Lung (tissue), 11 donors: ENCODE measurements at regions not wholly inside any gene's neighbourhood (a gene's known extent, or its start where the extent isn't known, plus 50 kb on each side); places are given as distances from the start of the nearest gene placed in this dataset.

Experiments
- ATAC-seq: fragments of 200-7000 bp; cut with Tn5 transposase; one replicate; pipeline ENCODE4 v1.9.1; 2020; ENCODE audit warnings: moderate number of reproducible peaks; ENCODE audit not compliant: insufficient read depth, low FRiP score
- DNase-seq, 3 donors: peaks; one replicate each; pipeline ENCODE4 v3.0.0-alpha.2; 2013 to 2017
- H3K27ac ChIP-seq, 2 donors: one replicate each; pipeline ENCODE4 v1.5.1; 2013; ENCODE audit warnings: mild to moderate bottlenecking in 2 of 2, moderate library complexity in 2 of 2, control low read depth in 1 of 2, inconsistent platforms in 1 of 2, low read depth in 1 of 2, low read length in 1 of 2
- H3K27me3 ChIP-seq, 3 donors: one replicate each; pipeline ENCODE4 v1.5.1; 2013; ENCODE audit warnings: low read length in 2 of 3; ENCODE audit not compliant: control insufficient read depth in 3 of 3, insufficient read depth in 3 of 3
- H3K36me3 ChIP-seq, 4 donors: one replicate each; pipeline ENCODE4 v1.5.1; 2013; ENCODE audit warnings: low read length in 4 of 4, mild to moderate bottlenecking in 1 of 4, moderate library complexity in 1 of 4; ENCODE audit not compliant: control insufficient read depth in 4 of 4, insufficient read depth in 4 of 4
- H3K4me1 ChIP-seq, 5 donors: one replicate each; pipeline ENCODE4 v1.5.1; 2013; ENCODE audit warnings: low read length in 5 of 5, mild to moderate bottlenecking in 2 of 5, moderate library complexity in 1 of 5; ENCODE audit not compliant: control insufficient read depth in 5 of 5, insufficient read depth in 5 of 5
- H3K4me3 ChIP-seq: one replicate; pipeline ENCODE4 v1.5.1; 2013; ENCODE audit warnings: mild to moderate bottlenecking, control low read depth, moderate library complexity
- H3K9ac ChIP-seq, 2 donors: one replicate each; pipeline ENCODE4 v1.5.1; 2013; ENCODE audit warnings: low read length in 2 of 2, control low read depth in 1 of 2; ENCODE audit not compliant: insufficient read depth in 1 of 2
- H3K9me3 ChIP-seq, 4 donors: one replicate each; pipeline ENCODE4 v1.5.1; 2013; ENCODE audit warnings: low read length in 3 of 4, mild to moderate bottlenecking in 1 of 4, moderate library complexity in 1 of 4; ENCODE audit not compliant: control insufficient read depth in 4 of 4, insufficient read depth in 3 of 4
- WGBS, 2 donors: extraction: QIAGEN DNeasy Blood & Tissue Kit; methylation state at CpG; one replicate each; pipeline ENCODE4 v1.1.7; 2013; 5-methylcytosine and 5-hydroxymethylcytosine counted together
- TF ChIP-seq, protein P1 (sequence below): IDR thresholded peaks from 2 replicates; pipeline ENCODE4 v1.5.1; 2012; ENCODE audit warnings: mild to moderate bottlenecking; ENCODE audit errors: control extremely low read depth, extremely low read depth
- donor health status: control.
- donor health status: control.
- donor health status: Bipolar disorder and iron deficiency.
- donor health status: healthy.
- donor health status: DM: yes; HTN: yes; CAD: no.

- ATAC-seq, result no peak
Measured at GRCh38 chr2:144020047-144020446, 499.9 kb downstream of the ZEB2 start.

GRCh38 chr2:144015655-144016245, 504.2 kb downstream of the ZEB2 start:
- TF ChIP-seq, protein P1, sequence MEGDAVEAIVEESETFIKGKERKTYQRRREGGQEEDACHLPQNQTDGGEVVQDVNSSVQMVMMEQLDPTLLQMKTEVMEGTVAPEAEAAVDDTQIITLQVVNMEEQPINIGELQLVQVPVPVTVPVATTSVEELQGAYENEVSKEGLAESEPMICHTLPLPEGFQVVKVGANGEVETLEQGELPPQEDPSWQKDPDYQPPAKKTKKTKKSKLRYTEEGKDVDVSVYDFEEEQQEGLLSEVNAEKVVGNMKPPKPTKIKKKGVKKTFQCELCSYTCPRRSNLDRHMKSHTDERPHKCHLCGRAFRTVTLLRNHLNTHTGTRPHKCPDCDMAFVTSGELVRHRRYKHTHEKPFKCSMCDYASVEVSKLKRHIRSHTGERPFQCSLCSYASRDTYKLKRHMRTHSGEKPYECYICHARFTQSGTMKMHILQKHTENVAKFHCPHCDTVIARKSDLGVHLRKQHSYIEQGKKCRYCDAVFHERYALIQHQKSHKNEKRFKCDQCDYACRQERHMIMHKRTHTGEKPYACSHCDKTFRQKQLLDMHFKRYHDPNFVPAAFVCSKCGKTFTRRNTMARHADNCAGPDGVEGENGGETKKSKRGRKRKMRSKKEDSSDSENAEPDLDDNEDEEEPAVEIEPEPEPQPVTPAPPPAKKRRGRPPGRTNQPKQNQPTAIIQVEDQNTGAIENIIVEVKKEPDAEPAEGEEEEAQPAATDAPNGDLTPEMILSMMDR, result no peak
- Histone ChIP-seq H3K4me3 (no peak overlapping the region), H3K4me1 (peaks cover 0 to 11% (median 0%) of the 10 kb centered on the region in 5 donors), H3K27me3 (no peaks in the 10 kb centered on the region), H3K9me3 (no peaks in the 10 kb centered on the region), H3K36me3 (peaks cover 0 to 4% (median 0%) of the 10 kb centered on the region in 4 donors), H3K27ac (no peak overlapping the region), H3K9ac (no peak overlapping the region)
- ATAC-seq (no peak), DNase-seq (no peak)
- WGBS, 2 donors, result 89 to 95% methylated on average over 6 of the region's 6 CpGs

More at GRCh38 chr2:144020047-144020446, 499.9 kb downstream of the ZEB2 start:
- Histone ChIP-seq H3K36me3 (peaks cover 0 to 11% (median 0%) of the 10 kb centered on the region in 4 donors), H3K9me3 (no peaks in the 10 kb centered on the region), H3K9ac (no peak overlapping the region), H3K27ac (no peak overlapping the region), H3K4me3 (no peak overlapping the region), H3K27me3 (no peaks in the 10 kb centered on the region), H3K4me1 (peaks cover 0 to 2% (median 0%) of the 10 kb centered on the region in 5 donors)
- DNase-seq, result no peak
- 97 to 100% methylated on average over 6 of the region's 6 CpGs for WGBS, 2 donors
- TF ChIP-seq, protein P1, result no peak

DNA sequence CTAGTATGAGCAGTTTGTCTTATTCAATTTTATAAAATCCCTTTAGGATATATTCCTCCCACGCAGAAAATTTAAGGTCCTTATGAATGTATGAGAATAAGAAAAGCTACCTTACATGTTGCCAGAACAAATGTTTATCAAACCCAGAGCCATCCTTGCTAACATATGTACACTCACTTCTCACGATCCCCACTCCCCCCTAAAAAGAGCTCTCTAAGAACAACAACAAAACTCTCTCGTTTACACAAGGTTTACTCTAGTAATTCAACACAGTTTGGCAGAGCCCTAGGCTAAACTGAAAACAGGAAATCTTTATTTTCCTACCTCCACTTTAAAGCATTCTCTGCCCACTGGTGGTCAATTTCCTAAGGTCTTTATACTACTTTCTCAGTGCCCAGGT, 504.9 kb downstream of the ZEB2 start:
- no peak overlapping the region for H3K27ac ChIP-seq
- peaks cover 0 to 12% (median 0%) of the 10 kb centered on the region in 5 donors for H3K4me1 ChIP-seq
- H3K27me3 ChIP-seq, result no peaks in the 10 kb centered on the region
- TF ChIP-seq, protein P1, result no peak
- ATAC-seq, result no peak
- H3K4me3 ChIP-seq, result no peak overlapping the region
- WGBS, 2 donors, result 48 to 75% methylated on average over 3 of the region's 3 CpGs
- no peaks in the 10 kb centered on the region for H3K9me3 ChIP-seq
- no peak for DNase-seq
- peaks cover 0 to 4% (median 0%) of the 10 kb centered on the region in 4 donors for H3K36me3 ChIP-seq
- H3K9ac ChIP-seq, result no peak overlapping the region

- H3K4me1 ChIP-seq, result peaks cover 0 to 12% (median 0%) of the 10 kb centered on the region in 5 donors
- ATAC-seq (no peak), DNase-seq (no peak)
- peaks cover 0 to 4% (median 0%) of the 10 kb centered on the region in 4 donors for H3K36me3 ChIP-seq
- no peaks in the 10 kb centered on the region for H3K9me3 ChIP-seq
- TF ChIP-seq, protein P1, result no peak
- no peak overlapping the region for H3K9ac ChIP-seq
- 96% methylated on average over 5 of the region's 5 CpGs for WGBS, 2 donors
- no peak overlapping the region for H3K4me3 ChIP-seq
- H3K27me3 ChIP-seq, result no peaks in the 10 kb centered on the region
- no peak overlapping the region for H3K27ac ChIP-seq
Measured at GRCh38 chr2:144014103-144014502, 505.8 kb downstream of the ZEB2 start.
